HPDE6-E6E7 (cell line): ENCODE measurements at regions not wholly inside any gene's neighbourhood (a gene's known extent, or its start where the extent isn't known, plus 50 kb on each side); places are given as distances from the start of the nearest gene placed in this dataset.

ENCODE experiments used
- DNase-seq: peaks from one replicate; pipeline ENCODE4 v3.0.0; 2011; ENCODE audit warnings: missing footprints; ENCODE audit errors: extremely low spot score

DNA sequence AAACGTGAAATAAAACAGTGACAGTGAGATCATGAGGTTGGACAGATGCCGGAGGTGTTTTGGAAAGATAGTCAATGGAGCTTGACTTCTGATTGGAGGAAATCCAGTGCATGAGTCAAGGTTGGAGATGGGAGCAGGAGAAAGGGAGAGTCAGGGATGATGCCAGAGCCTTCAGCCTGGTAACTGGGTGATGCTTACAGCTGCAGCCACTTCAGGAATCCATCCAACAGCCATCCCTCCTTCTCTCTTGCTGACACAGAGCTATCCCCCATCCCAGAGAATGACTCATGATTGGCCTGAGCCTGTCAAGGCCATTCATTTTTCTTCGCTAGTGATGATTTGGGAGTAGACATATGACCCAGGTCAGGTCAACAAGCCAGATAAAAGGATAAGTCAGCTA is 112.8 kb downstream of the SAMD5 start:
- DNase-seq = no peak

GRCh38 chr6:147621961-147622360 is 113.5 kb downstream of the SAMD5 start:
- no peak for DNase-seq

DNA sequence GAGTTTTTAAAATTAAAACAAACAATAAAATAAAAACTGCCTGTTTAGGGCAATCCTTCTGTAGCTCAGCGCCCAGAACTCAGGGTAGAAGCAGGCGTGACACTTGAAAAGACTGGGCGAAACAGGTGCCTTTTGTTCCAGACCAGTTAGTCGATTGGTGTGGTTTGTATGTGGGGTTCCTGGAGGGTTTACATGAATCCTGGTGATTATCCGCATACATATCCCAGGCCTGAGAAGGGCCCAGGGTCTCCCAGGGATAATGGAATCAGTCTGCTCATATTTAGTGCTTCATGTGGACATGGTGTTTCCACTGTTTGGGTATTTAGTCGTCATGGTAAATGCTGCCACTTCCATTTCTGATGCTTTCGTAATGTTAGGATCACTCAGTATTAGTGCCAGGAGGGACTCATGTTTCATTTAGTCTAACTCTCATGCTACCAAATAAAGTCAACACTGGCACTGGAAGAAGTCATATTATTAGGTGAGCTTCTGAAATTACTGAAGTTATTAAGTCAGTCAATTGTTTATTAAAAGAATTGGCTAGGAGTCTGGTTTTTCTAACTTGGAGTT is 116.5 kb downstream of the SAMD5 start:
- DNase-seq = no peak

DNA sequence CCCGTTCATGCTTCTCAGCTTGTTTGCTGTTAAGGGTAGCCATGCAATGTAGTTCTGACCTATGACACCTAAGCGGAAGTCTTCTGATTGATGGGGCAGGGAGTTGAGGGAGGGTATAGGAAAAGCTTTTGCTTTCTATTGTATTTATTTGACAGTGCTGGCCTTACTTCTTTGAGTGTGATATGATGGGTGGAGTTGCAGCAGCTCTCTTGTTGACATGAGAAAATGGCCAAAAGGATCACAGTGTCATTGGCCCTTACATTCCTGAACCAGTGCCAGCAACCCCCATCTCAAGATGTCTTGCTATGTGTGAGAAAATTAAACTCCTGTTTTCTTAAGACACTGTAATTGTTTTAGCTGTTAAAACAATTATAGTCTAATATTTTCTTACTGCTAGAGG is 117.5 kb downstream of the SAMD5 start:
- no peak for DNase-seq

- no peak for DNase-seq
These were observed 118.9 kb downstream of the SAMD5 start for GRCh38 chr6:147627411-147627810.

DNA sequence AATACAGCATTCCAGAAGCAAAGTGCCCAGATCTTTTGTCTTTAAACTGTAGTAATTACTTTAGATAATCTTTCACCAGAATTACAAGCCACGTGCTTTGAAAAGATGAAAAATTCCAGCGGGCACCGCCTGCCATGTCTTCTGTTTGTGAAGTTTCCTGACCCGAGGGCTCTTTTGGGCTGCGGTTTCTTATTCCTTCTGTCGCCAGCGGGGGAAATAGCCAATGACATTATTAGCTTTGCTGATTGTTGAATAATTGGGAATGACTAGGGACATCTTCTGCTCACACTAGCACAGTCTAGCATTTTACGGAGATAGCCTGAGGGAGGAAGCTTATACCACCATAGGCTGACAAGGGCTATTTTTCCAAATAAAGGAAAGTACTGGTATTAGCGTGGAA is 124.7 kb downstream of the SAMD5 start:
- DNase-seq = no peak

GRCh38 chr6:147637620-147638195 is 129.2 kb downstream of the SAMD5 start:
- no peak for DNase-seq

DNA sequence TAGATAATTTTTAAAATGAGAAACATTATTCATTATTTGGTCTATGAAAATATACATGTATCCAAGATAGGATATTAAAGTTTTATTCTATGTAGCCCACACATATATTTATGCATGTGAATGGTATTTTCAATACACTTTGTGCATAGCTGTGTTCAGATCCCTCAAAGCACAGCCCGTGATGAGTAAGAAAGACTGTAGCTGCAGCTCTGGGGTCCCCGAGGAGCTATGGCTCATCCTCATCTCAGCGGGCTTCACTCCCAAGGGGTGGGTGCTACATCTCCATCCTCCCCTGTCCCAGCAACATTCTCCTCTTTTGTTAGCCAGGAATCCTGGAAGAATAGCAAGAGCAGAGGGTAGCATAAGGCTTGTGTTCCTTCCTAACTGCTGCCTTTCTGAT is 130.8 kb downstream of the SAMD5 start:
- no peak for DNase-seq

DNA sequence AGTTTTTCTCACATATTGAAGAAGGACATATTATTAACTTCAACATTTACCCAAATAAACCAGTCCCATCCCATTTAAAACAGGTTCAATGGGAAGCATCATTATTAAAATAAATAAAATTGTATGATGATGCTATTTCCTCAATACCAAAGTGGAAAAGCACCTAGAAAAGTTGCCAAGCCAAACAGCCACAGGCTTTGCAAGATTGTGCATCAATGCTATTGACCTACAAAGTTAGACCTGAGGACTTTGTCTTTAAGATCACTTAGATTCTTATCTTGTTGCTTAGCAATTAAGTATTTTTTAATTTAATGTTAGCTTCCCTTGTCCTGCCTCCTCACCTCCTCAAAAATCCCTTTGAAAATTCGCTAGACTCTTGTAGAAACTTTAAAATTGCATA is 132.1 kb downstream of the SAMD5 start:
- DNase-seq = no peak

- no peak for DNase-seq
These were observed 133.0 kb downstream of the SAMD5 start for GRCh38 chr6:147641511-147641910.

- DNase-seq = no peak
These were observed 134.0 kb downstream of the SAMD5 start for GRCh38 chr6:147642458-147642857.

DNA sequence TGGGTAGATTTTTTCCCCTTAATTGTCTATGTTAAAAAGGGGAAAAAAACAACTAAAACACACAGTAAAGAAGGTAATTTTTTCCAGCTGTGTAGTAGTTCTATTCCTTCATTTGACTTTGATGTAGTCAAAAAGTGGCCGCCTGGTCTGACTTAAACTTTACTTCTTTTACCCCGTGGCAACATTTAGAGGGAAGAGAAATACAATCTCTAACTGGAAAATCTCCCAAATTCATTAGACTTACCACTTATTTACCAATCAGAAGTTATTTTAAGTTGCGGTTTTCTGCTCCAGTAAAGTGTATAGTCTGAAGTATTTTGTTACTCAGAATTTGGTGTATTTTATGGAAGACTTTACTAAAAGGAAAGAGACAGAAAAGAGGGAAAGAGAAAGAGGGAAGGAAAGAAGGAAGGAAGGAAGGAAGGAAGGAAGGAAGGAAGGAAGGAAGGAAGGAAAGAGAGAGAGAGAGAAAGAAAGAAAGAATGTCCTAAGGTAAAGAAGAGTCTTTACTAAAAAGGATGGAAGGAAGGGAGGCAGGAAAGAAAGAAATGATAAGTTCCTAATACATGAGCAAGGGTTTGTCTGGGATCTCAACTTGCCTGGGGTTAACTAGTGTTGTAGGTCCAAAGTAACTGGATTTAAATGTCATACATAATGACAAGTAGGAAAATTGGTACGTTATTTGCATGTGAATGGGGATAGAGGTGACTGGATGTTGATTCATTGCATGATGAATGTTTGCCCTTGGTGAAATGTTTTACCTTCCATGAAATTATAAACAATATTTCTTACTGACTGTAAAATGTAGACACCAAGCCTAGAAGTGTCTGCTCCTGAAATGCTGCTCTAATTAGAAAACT is 135.1 kb downstream of the SAMD5 start:
- DNase-seq = no peak

- DNase-seq = no peak
These were observed 140.4 kb downstream of the SAMD5 start for GRCh38 chr6:147648916-147649315.

DNA sequence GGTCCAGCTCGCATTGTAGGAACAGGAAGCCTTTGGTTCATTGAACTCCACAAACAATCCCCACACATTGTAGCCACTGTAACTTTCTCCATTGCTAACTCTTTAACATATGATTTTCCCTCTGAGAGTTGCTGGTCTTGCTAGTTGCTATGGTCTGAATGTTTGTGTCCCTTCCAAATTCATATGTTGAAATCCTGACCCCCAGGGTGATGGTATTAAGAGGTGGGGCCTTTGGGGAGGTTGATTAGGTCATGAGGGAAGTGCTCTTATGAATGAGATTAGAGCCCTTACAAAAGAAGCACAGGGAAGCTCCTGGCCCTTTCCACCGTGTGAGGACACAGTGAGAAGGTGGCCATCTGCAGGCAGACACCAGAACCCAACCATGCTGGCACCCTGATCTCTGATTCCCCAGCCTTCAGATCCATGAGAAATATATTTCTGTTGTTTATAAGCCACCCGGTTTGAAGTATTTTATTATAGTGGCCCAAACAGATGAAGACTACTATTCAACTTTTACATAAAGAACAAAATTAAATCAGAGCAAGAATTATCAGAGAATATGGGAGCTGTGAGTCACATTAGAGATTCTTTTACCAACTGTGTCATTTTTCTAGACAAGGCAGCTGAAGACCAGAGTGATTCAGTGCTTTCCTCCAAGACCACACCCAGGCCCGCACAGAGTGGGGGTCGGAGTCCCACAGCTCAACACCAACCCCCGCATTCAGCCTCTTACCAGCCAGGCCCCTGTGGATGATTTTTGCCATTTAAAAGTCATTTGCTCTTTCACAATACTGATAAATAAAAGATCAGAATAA is 143.0 kb downstream of the SAMD5 start:
- no peak for DNase-seq

GRCh38 chr6:147653631-147654030 is 145.1 kb downstream of the SAMD5 start:
- DNase-seq = no peak

- DNase-seq = no peak
These were observed 145.8 kb downstream of the SAMD5 start for GRCh38 chr6:147654103-147654845.

GRCh38 chr6:147660334-147661311 is 152.1 kb downstream of the SAMD5 start:
- DNase-seq = no peak

DNA sequence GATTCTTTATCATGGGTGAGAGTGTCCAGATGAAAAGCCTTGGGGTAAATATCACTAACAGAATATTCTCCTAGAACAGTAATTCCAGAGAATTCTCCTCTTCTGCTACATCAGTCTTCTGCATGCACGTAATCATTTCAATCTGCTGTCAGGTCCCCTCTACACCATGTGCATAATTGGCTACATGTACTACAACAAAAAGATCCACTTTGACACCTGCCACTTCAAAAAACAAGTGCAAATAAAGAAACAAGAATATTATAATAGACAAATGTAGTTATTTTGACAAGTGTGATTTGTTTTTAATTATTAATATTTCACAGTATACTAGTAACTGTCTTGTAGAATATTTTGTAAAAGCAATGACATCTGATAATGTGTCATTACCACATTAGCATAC is 154.2 kb downstream of the SAMD5 start:
- DNase-seq = no peak

GRCh38 chr6:147664092-147664491 is 155.6 kb downstream of the SAMD5 start:
- DNase-seq = no peak

DNA sequence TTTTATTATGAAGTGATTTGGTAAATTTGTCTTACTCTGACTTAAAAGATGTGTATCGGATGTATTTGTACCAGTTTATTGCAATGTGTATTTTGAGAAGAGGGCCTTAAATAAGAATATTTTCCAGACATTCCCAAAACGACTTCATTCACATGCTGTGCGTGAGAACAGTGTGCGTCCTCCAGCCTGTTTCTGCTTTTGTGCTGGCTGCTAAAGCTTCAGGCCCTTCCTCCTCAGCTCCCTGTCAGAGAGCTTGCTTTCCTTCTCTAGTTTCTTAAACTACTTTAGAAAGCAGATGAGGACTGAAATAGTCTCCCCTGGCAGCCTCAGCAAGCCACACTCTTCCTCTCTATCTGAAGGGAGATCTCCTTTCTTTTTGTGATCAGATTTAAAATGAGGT is 157.8 kb downstream of the SAMD5 start:
- DNase-seq = no peak
